ENCODE measurements at regions not wholly inside any gene's neighbourhood (a gene's known extent, or its start where the extent isn't known, plus 50 kb on each side); places are given as distances from the start of the nearest gene placed in this dataset.

- no peak for TF ChIP-seq POLR2A (IDR thresholded peaks at IDR 0.05; ENCODE audit: low read depth, low read length)
- no peak for TF ChIP-seq POLR2AphosphoS5 (IDR thresholded peaks at IDR 0.05; ENCODE audit: low read depth, low read length)
- TF ChIP-seq TAF1 (IDR thresholded peaks at IDR 0.05; ENCODE audit: low read depth, low read length), result no peak
- no peak for TF ChIP-seq SPI1 (IDR thresholded peaks at IDR 0.05; ENCODE audit: low read depth, low read length)
- TF ChIP-seq POU2F2 (IDR thresholded peaks at IDR 0.05; ENCODE audit: low read depth, low read length), result no peak
These were observed 254.1 kb downstream of the UACA start for GRCh38 chr15:70509282-70509662.

Data from GM12891 (cell line).